ENCODE measurements at regions not wholly inside any gene's neighbourhood (a gene's known extent, or its start where the extent isn't known, plus 50 kb on each side); places are given as distances from the start of the nearest gene placed in this dataset.
"Not testable (repeated sequence)": the region's sequence is repeated elsewhere in the genome, so short reads cannot be mapped to it uniquely, and the experiment has no call there.

GRCh38 chr20:51958099-51959065 is 156.1 kb upstream of the SALL4 start:
- DNase-seq (ENCODE audit: low spot score) = no peak

DNA sequence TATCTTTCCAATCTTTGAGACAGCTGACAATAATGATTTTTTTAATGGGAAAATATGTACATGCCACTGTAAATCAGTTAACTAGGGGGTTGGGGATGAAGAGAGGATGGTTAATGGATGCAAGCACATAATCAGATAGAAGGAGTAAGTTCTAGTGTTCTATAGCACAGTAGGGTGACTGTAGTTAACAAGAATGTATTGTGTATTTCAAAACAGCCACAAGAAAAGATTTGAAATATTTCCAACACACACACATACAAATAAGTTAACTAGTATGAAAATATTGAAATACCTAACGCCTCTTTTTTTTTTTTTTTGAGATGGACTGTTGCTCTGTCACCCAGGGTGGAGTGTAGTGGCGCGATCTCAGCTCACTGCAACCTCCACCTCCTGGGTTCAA is 153.4 kb upstream of the SALL4 start:
- no peak for DNase-seq (ENCODE audit: low spot score)

- DNase-seq (ENCODE audit: low spot score) = no peak
These were observed 151.5 kb upstream of the SALL4 start for GRCh38 chr20:51953731-51954340.

- DNase-seq (ENCODE audit: low spot score) = no peak
These were observed 148.6 kb upstream of the SALL4 start for GRCh38 chr20:51950926-51951325.

GRCh38 chr20:51946586-51946985 is 144.3 kb upstream of the SALL4 start:
- no peak for DNase-seq (ENCODE audit: low spot score)

GRCh38 chr20:51945881-51946280 is 143.6 kb upstream of the SALL4 start:
- DNase-seq (ENCODE audit: low spot score) = no peak

- no peak for DNase-seq (ENCODE audit: low spot score)
These were observed 142.9 kb upstream of the SALL4 start for GRCh38 chr20:51945177-51945576.

DNA sequence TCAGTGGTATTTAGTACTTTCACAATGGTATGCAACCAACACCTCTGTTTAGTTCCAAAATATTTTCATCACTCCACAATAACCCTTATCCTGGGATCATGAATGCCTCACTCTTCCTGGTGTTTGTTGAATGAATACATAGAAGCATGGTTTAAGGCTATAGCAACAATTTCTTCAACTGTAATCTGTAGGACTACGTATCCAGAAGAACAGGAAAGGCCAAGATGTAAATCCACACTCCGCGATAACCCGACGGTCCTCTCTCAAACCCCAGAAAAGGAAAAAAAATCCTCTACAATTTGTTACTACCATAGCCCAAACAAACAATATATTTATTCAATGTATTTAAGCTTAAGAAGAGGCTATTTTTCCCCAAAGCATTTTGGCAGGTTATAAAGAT is 141.4 kb upstream of the SALL4 start:
- DNase-seq (ENCODE audit: low spot score) = no peak

- not testable (repeated sequence) for DNase-seq (ENCODE audit: low spot score)
These were observed 141.0 kb upstream of the SALL4 start for GRCh38 chr20:51943326-51943725.

- DNase-seq (ENCODE audit: low spot score) = no peak
These were observed 139.2 kb upstream of the SALL4 start for GRCh38 chr20:51941503-51941902.

- DNase-seq (ENCODE audit: low spot score) = no peak
These were observed 136.9 kb upstream of the SALL4 start for GRCh38 chr20:51939259-51939585.

GRCh38 chr20:51938559-51939258 is 136.4 kb upstream of the SALL4 start:
- DNase-seq (ENCODE audit: low spot score) = no peak

GRCh38 chr20:51937779-51938178 is 135.5 kb upstream of the SALL4 start:
- no peak for DNase-seq (ENCODE audit: low spot score)

DNA sequence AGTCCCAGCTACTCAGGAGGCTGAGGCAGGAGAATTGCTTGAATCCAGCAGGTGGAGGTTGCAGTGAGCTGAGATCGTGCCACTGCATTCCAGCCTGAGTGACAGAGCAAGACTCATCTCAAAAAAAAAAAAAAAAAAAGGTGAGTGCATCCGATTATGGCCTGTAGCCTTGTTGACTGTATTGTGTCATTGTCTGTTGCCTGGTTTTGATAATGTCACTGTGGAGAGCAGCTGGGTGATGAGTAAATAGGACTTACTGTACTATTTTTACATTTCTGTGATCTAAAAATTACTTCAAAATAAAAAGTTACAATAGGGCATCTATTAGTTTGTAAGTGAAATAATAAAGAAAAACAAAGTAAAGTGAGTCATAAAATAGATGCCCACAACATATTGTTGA is 134.1 kb upstream of the SALL4 start:
- DNase-seq (ENCODE audit: low spot score) = no peak

GRCh38 chr20:51935003-51935358 is 132.7 kb upstream of the SALL4 start:
- DNase-seq (ENCODE audit: low spot score) = no peak

DNA sequence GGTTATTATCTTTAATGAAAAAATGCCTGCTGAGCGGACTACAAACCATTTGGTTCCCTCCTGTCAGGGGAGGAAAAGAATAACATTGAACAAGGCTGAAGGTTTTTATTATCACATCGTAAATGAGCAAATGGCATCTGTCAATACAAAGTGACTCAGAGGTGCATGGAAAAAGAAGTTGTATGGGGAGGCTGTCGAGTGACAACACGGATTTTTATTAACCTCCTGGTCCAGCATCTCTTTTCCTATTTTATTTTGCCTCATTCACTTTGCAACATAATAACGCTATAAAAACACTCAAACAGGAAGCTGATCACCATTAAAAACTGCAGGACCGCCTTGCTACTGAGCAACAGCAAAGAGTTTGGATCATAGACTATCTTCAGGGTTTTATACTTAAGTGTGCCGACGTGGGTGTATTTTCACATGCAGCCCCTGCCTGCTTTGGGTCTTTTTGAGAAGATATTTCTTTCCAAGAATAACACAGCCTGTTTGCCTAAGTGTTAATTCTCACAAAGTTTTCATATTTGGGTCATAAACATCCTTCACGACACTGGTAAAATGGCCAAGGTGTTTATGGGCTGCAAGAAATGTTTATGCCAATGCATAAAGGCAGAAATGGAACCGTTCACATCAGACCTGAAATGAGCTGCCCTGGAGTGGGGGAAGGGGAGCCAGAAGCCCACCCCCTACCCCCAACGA is 132.1 kb upstream of the SALL4 start:
- DNase-seq (ENCODE audit: low spot score) = no peak

DNA sequence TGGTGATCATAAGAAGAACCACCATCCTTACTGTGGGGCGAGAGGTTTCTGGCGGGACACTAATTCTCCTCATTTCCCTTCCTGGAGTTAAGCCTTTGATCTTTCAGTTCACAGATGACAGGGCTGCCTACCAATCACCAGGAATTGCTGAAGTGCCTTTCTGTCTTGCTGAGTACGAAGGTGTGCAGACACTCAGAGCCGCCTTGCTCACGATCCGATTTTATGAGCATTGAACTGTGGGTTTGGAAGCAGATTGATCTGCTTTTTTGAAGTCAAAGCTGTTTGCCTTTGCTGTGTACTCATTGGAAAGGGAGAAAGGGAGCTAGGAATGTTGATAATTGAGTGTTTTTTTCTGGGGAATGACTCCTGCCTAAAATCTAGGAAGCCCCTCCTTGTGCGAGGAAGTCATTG is 129.1 kb upstream of the SALL4 start:
- DNase-seq (ENCODE audit: low spot score) = no peak

DNA sequence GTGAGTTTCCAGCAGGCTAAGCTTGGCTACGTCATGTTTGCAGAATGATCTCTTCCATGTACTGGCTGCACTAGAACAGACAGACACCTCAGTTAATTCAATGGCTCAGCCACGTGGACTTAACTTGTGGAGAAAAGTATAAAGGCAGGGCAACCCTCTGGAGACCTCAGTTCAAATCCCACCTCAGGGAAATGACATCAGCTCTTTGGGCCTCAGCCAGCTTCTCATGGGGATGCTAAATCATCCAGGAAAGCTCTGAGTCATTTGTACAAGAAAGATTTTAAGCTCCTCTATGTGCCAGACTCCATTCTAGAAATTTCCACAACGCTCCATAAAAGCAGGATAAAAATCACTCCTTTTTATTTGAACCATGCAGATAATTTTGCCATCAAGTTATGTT is 128.5 kb upstream of the SALL4 start:
- DNase-seq (ENCODE audit: low spot score) = peak; percentile 31

GRCh38 chr20:51928931-51929330 is 126.6 kb upstream of the SALL4 start:
- DNase-seq (ENCODE audit: low spot score) = no peak

DNA sequence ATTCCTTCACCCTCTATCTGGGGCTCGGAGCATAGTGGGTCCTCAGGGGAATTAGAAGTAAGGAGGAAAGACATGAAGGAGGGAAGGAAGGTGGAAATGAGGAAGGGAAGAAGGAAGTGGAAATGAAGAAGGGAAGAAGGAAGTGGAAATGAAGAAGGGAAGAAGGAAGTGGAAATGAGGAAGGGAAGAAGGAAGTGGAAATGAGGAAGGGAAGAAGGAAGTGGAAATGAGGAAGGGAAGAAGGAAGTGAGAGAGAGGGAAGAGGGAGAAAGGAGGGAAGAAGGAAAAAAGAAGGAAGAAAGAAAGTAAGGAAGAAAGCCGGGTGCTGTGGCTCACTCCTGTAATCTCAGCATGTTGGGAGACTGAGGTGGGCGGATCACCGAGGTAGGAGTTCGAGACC is 125.6 kb upstream of the SALL4 start:
- DNase-seq (ENCODE audit: low spot score) = not testable (repeated sequence)

DNA sequence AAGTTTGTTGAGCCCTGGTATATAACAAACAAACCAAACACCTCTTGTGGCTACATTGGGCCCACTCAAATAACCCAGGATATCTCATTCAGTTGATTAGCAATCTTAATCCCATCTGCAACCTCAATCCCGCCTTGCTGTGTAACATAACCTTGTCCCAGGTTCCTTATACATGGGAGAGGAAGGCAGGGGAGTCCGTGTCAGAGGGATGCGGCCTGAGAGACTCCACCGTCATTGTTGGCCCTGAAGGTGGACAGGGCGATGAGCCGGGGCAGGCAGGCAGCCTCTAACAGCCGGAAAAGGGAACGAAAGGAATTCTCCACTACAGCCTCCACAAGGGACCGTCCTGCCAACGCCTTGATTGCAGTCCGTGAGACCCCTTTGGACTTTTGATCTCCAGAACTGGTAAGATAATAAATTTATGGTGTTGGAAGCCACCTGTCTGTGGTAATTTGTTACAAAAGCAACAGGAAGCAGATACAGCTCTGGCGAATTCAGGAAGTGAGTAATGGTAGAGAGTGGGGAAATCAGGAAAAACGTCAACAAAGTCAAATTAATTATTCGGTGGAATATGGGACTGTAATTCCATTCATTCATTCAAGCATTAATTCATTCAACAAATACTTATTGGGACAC is 124.5 kb upstream of the SALL4 start:
- no peak for DNase-seq (ENCODE audit: low spot score)

DNA sequence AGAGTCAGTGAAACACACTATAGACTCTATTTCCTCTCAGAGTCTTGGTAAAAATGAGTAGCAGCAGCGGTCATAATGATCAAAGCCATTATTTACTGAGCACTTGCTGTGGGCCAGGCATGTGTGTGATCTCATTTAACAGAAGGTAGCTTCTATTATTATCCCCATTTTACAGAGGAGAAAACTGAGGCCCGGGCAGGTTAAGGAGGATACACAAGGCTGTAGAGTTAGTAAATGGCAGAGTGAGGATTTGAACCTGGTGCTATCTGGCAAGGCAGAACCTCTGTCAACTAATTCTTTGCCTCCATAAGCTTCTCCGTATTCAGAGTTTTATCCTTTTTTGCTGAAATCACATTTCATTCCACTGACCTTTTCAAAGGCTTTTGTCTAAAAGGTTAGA is 122.2 kb upstream of the SALL4 start:
- no peak for DNase-seq (ENCODE audit: low spot score)

Data from hepatic stellate cell (primary cell).